Endothelial cell (in vitro differentiated cells): ENCODE measurements at regions not wholly inside any gene's neighbourhood (a gene's known extent, or its start where the extent isn't known, plus 50 kb on each side); places are given as distances from the start of the nearest gene placed in this dataset.

Source experiments
- DNase-seq: peaks from one replicate; pipeline ENCODE4 v3.0.0; 2021; ENCODE audit warnings: low spot score
- H3K27ac Mint-ChIP-seq: one replicate; pipeline ENCODE4 v1.8.0; 2021; ENCODE audit warnings: mixed read lengths, inconsistent platforms; ENCODE audit not compliant: unreplicated experiment
- H3K27me3 Mint-ChIP-seq: one replicate; pipeline ENCODE4 v1.8.0; 2021; ENCODE audit warnings: mild to moderate bottlenecking, moderate library complexity, mixed read lengths, inconsistent platforms; ENCODE audit not compliant: unreplicated experiment
- H3K36me3 Mint-ChIP-seq: one replicate; pipeline ENCODE4 v1.8.0; 2021; ENCODE audit warnings: mild to moderate bottlenecking, low read depth, mixed read lengths, inconsistent platforms; ENCODE audit not compliant: unreplicated experiment
- H3K4me1 Mint-ChIP-seq: one replicate; pipeline ENCODE4 v1.8.0; 2021; ENCODE audit warnings: mild to moderate bottlenecking, mixed read lengths, inconsistent platforms; ENCODE audit not compliant: unreplicated experiment
- H3K4me3 Mint-ChIP-seq: one replicate; pipeline ENCODE4 v1.8.0; 2021; ENCODE audit warnings: mild to moderate bottlenecking, mixed read lengths, inconsistent platforms; ENCODE audit not compliant: unreplicated experiment
- H3K9me3 Mint-ChIP-seq: one replicate; pipeline ENCODE4 v1.8.0; 2021; ENCODE audit warnings: mixed read lengths, inconsistent platforms; ENCODE audit not compliant: unreplicated experiment
- TF ChIP-seq, protein P1 (sequence below): fragments of 200-600 bp; sonication (generic); IDR thresholded peaks from one replicate; pipeline ENCODE4 v1.5.0; 2021; ENCODE audit warnings: antibody characterized with exemption; ENCODE audit not compliant: unreplicated experiment

DNA sequence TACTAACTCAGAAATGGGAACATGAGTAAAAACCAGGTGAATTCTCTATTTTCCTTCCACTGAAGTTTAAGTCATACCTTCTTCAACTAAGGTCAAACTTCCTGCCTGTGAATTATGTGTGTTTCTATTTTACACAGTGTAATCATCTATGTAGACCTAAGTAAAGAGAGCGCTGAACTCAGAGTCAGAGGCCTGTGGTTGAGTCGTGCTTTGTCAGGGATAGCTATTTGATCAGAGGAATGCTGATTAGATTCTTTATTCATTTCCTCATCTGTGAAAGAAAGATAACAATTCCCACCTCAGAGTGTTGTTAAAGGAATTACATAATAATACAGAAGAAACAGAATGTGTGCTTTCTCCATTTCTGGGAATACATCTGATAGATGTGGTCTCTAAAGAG lies 654.1 kb downstream of the STIM2 start:
- H3K36me3 Mint-ChIP-seq: no peaks in the 10 kb centered on the region
- TF ChIP-seq, protein P1, sequence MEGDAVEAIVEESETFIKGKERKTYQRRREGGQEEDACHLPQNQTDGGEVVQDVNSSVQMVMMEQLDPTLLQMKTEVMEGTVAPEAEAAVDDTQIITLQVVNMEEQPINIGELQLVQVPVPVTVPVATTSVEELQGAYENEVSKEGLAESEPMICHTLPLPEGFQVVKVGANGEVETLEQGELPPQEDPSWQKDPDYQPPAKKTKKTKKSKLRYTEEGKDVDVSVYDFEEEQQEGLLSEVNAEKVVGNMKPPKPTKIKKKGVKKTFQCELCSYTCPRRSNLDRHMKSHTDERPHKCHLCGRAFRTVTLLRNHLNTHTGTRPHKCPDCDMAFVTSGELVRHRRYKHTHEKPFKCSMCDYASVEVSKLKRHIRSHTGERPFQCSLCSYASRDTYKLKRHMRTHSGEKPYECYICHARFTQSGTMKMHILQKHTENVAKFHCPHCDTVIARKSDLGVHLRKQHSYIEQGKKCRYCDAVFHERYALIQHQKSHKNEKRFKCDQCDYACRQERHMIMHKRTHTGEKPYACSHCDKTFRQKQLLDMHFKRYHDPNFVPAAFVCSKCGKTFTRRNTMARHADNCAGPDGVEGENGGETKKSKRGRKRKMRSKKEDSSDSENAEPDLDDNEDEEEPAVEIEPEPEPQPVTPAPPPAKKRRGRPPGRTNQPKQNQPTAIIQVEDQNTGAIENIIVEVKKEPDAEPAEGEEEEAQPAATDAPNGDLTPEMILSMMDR: no peak
- H3K4me3 Mint-ChIP-seq: no peak overlapping the region
- H3K27ac Mint-ChIP-seq: no peak overlapping the region
- no peaks in the 10 kb centered on the region for H3K27me3 Mint-ChIP-seq
- DNase-seq: no peak
- H3K9me3 Mint-ChIP-seq: no peaks in the 10 kb centered on the region
- no peaks in the 10 kb centered on the region for H3K4me1 Mint-ChIP-seq

DNA sequence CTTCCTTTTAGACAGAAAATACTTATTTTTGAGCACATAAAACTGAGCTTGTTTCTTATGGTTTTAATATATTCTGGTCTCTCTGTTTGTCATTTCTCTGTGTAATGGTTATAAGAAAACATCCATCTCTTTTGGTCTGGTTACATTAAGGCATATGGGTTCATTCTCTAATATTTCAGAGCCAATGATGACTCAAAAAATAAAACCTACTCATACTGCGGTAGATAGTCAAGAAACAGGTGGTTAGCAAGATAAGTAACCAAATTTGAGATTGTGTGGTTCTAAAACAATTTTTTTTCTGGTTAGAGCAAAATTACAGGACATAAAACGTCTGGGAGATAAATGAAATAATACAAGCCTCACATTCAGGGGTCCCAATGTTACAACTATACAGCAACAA lies 654.5 kb downstream of the STIM2 start:
- no peaks in the 10 kb centered on the region for H3K36me3 Mint-ChIP-seq
- TF ChIP-seq, protein P1: no peak
- H3K4me1 Mint-ChIP-seq: no peaks in the 10 kb centered on the region

DNA sequence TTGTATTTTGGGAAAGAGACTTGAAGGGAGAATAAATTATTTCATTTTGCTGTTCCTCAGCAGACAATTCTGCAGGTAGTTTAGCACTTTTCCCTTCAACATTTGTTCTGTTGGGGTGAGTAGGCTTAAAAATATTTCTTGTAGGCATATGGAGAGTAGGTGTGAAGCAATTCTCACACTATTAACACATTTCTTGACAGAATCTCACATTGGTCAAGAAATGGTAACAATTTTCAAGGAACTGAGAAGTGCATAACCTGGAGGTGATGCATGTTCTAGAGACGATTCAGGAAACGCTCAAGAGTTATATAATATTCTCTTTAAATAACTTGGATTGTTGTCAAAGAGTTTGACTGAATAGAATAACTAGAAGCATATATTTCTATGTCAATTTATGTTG lies 658.2 kb downstream of the STIM2 start:
- Mint-ChIP-seq H3K4me1 (no peaks in the 10 kb centered on the region), H3K27ac (no peak overlapping the region), H3K27me3 (no peaks in the 10 kb centered on the region), H3K9me3 (no peaks in the 10 kb centered on the region), H3K36me3 (no peaks in the 10 kb centered on the region), H3K4me3 (no peak overlapping the region)
- TF ChIP-seq, protein P1: no peak
- no peak for DNase-seq

More for the DNA sequence above, 654.5 kb downstream of the STIM2 start:
- H3K27me3 Mint-ChIP-seq: no peaks in the 10 kb centered on the region
- H3K27ac Mint-ChIP-seq: no peak overlapping the region
- no peaks in the 10 kb centered on the region for H3K9me3 Mint-ChIP-seq
- no peak for DNase-seq
- no peak overlapping the region for H3K4me3 Mint-ChIP-seq

DNA sequence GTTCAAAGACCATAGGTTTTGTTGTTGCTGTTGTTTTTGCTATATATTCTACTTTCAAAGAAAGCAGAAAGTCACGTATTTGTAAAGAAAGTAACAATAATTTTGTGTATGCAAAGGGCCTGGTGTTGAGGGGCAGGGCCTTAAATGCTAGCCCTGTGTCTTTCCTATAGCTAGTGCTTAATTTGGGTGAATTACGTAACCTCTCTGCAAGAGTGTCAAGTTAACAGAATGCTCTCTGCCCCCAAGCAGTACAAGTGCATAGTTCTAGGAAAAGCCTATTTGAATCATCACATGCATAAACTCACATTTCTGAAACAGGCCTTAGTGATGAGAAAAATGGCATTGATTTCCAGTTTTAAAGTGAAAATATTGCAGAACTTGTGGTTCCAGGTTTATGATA lies 663.6 kb downstream of the STIM2 start:
- no peak overlapping the region for H3K4me3 Mint-ChIP-seq
- H3K27me3 Mint-ChIP-seq: no peaks in the 10 kb centered on the region
- H3K4me1 Mint-ChIP-seq: no peaks in the 10 kb centered on the region
- TF ChIP-seq, protein P1: no peak
- no peak overlapping the region for H3K27ac Mint-ChIP-seq
- H3K36me3 Mint-ChIP-seq: no peaks in the 10 kb centered on the region
- no peaks in the 10 kb centered on the region for H3K9me3 Mint-ChIP-seq
- no peak for DNase-seq

DNA sequence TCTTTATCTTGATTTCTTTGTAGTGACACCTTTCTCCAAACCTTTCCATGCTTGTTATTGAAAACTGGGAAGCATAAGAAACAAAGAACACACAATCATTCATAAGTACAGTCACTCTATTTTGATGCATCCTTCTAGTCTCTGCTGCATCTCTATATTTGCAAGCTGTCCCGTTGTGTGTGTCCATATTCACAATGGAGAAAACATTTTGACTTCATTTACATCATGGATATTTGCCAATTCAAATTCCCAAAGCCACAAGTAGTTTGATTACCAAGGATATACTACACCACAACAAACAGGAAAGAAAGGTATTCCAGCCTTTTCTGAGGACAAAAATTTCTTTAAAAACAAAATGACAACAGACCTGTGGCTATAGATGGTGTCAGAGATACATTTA lies 673.8 kb downstream of the STIM2 start:
- H3K27me3 Mint-ChIP-seq: no peaks in the 10 kb centered on the region

More for the DNA sequence above, 673.8 kb downstream of the STIM2 start:
- Mint-ChIP-seq H3K4me3 (no peak overlapping the region), H3K4me1 (peaks cover 3% of the 10 kb centered on the region), H3K9me3 (no peaks in the 10 kb centered on the region), H3K36me3 (no peaks in the 10 kb centered on the region), H3K27ac (no peak overlapping the region)
- DNase-seq: no peak
- TF ChIP-seq, protein P1: no peak
